OCI-LY7 (cell line): ENCODE measurements at regions not wholly inside any gene's neighbourhood (a gene's known extent, or its start where the extent isn't known, plus 50 kb on each side); places are given as distances from the start of the nearest gene placed in this dataset.
"Not testable (repeated sequence)": the region's sequence is repeated elsewhere in the genome, so short reads cannot be mapped to it uniquely, and the experiment has no call there.

Source experiments
- BruUV-seq: library from RNA; stranded (reverse); fragments of 400-500 nt; replicated peaks from 2 replicates; lab custom pipeline; 2021; lab: Mats Ljungman, UMichigan
- CTCF ChIA-PET: fragments of 300-600 bp; sonication (Branson Sonifier 250); formaldehyde crosslinking; loops from one replicate; lab custom pipeline; 2022; ENCODE audit warnings: antibody characterized with exemption; ENCODE audit not compliant: unreplicated experiment; lab: Charles Lee
- POLR2A ChIA-PET: fragments of 300-600 bp; sonication (Branson Sonifier 250); formaldehyde crosslinking; loops from one replicate; lab custom pipeline; 2022; ENCODE audit warnings: antibody characterized with exemption; lab: Charles Lee
- DNase-seq: peaks from one replicate; pipeline ENCODE4 v3.0.0-alpha.2; 2015; ENCODE audit warnings: low spot score
- H2AFZ ChIP-seq: fragments of 200-600 bp; sonication (generic), shearing (Covaris generic); 2 replicates; pipeline ENCODE4 v1.6.1; 2014; ENCODE audit warnings: mild to moderate bottlenecking, antibody characterized with exemption, low read length, moderate library complexity
- H3K27ac ChIP-seq: fragments of 200-600 bp; sonication (generic); 2 replicates; pipeline ENCODE4 v1.5.1; 2014; ENCODE audit warnings: mixed run types, low read depth, mild to moderate bottlenecking, moderate library complexity, low read length, inconsistent platforms; ENCODE audit not compliant: poor library complexity, severe bottlenecking
- H3K36me3 ChIP-seq: fragments of 200-600 bp; sonication (generic); 2 replicates; pipeline ENCODE4 v1.6.1; 2014; ENCODE audit warnings: mild to moderate bottlenecking, antibody characterized with exemption, low read length, moderate library complexity, mixed read lengths; ENCODE audit not compliant: insufficient read depth
- H3K4me1 ChIP-seq: fragments of 200-600 bp; sonication (generic); 2 replicates; pipeline ENCODE4 v1.5.1; 2014; ENCODE audit warnings: mild to moderate bottlenecking, low read length; ENCODE audit not compliant: insufficient read depth, poor library complexity, severe bottlenecking
- H3K4me2 ChIP-seq: fragments of 200-600 bp; sonication (generic); 2 replicates; pipeline ENCODE4 v1.6.1; 2014; ENCODE audit warnings: mild to moderate bottlenecking, low read length
- H3K4me3 ChIP-seq: fragments of 200-600 bp; sonication (generic); 2 replicates; pipeline ENCODE4 v1.5.1; 2014; ENCODE audit warnings: mild to moderate bottlenecking, low read depth, low read length; ENCODE audit not compliant: poor library complexity, severe bottlenecking
- H3K79me2 ChIP-seq: fragments of 200-600 bp; sonication (generic); 2 replicates; pipeline ENCODE4 v1.6.1; 2016; ENCODE audit warnings: low read depth, mild to moderate bottlenecking, low read length, moderate library complexity, mixed read lengths; ENCODE audit not compliant: insufficient read depth
- H3K9me2 ChIP-seq: fragments of 200-600 bp; sonication (generic); 2 replicates; pipeline ENCODE4 v1.6.1; 2016; ENCODE audit warnings: mild to moderate bottlenecking, low read length, mixed read lengths; ENCODE audit not compliant: insufficient read depth
- H3K9me3 ChIP-seq: fragments of 200-600 bp; sonication (generic); 2 replicates; pipeline ENCODE4 v1.6.1; 2014; ENCODE audit warnings: mild to moderate bottlenecking, mixed run types, low read length, mixed read lengths
- H4K20me1 ChIP-seq: fragments of 200-600 bp; sonication (generic); 2 replicates; pipeline ENCODE4 v1.6.1; 2014; ENCODE audit warnings: mild to moderate bottlenecking, antibody characterized with exemption, low read length, moderate library complexity, mixed read lengths; ENCODE audit not compliant: insufficient read depth
- EZH2phosphoT487 ChIP-seq: fragments of 200-600 bp; sonication (generic); IDR thresholded peaks from 2 replicates; pipeline ENCODE4 v1.6.1; 2018; ENCODE audit warnings: low read depth, borderline replicate concordance, mild to moderate bottlenecking, mixed run types, antibody characterized with exemption, low read length, moderate library complexity, mixed read lengths
- intact Hi-C: fragments of 100-400 bp; cut with micrococcal nuclease; formaldehyde crosslinking; loops from one replicate; pipeline ENCODE4 v1.10.0; 2022; ENCODE audit not compliant: unreplicated experiment
- TF ChIP-seq, protein P1 (sequence below): fragments of 200-600 bp; sonication (generic); conservative IDR thresholded peaks from 2 replicates; pipeline ENCODE4 v1.5.1; 2014; ENCODE audit warnings: mild to moderate bottlenecking, antibody characterized with exemption, low read length, moderate library complexity, mixed read lengths

DNA sequence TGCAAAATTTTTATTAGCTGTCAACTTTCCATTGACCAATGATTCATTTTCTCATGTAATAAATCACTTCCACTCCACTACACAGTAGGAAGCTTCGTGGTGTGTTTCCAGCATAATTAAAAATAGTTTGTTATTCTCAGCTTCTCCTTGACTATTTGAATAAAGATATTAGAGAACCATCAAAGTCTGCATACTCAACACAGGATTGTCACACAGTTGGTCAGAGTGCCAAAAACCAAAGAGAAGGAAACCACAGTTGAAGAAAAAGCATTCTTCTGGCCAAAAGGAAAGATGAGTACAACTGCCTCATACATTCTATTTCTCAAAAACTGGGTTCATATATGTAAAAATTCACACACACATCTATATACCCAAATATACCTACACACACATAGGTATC, 455.1 kb upstream of the HSF2 start:
- H3K9me2 ChIP-seq = no peaks in the 10 kb centered on the region
- TF ChIP-seq EZH2phosphoT487 = no peak
- TF ChIP-seq, protein P1, sequence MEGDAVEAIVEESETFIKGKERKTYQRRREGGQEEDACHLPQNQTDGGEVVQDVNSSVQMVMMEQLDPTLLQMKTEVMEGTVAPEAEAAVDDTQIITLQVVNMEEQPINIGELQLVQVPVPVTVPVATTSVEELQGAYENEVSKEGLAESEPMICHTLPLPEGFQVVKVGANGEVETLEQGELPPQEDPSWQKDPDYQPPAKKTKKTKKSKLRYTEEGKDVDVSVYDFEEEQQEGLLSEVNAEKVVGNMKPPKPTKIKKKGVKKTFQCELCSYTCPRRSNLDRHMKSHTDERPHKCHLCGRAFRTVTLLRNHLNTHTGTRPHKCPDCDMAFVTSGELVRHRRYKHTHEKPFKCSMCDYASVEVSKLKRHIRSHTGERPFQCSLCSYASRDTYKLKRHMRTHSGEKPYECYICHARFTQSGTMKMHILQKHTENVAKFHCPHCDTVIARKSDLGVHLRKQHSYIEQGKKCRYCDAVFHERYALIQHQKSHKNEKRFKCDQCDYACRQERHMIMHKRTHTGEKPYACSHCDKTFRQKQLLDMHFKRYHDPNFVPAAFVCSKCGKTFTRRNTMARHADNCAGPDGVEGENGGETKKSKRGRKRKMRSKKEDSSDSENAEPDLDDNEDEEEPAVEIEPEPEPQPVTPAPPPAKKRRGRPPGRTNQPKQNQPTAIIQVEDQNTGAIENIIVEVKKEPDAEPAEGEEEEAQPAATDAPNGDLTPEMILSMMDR = no peak
- H2AFZ ChIP-seq = no peak overlapping the region
- H3K27ac ChIP-seq = no peak overlapping the region
- BruUV-seq = no TSS peak
- no peaks in the 10 kb centered on the region for H3K36me3 ChIP-seq
- no peak for DNase-seq
- ChIA-PET POLR2A (interaction anchor here (0.5 kb wide), 1 partner anchor 1139 kb away, joined by 3 read pairs; no protein-coding TSS in a partner anchor), CTCF (no interaction called here)
- no peak overlapping the region for H3K4me3 ChIP-seq
- H3K4me1 ChIP-seq = no peaks in the 10 kb centered on the region
- no peaks in the 10 kb centered on the region for H3K9me3 ChIP-seq
- H3K79me2 ChIP-seq = no peaks in the 10 kb centered on the region
- H4K20me1 ChIP-seq = no peaks in the 10 kb centered on the region
- no peak overlapping the region for H3K4me2 ChIP-seq
- intact Hi-C loops = no loop called here

GRCh38 chr6:121951123-121951522, 448.3 kb upstream of the HSF2 start:
- CTCF ChIA-PET = no interaction called here

DNA sequence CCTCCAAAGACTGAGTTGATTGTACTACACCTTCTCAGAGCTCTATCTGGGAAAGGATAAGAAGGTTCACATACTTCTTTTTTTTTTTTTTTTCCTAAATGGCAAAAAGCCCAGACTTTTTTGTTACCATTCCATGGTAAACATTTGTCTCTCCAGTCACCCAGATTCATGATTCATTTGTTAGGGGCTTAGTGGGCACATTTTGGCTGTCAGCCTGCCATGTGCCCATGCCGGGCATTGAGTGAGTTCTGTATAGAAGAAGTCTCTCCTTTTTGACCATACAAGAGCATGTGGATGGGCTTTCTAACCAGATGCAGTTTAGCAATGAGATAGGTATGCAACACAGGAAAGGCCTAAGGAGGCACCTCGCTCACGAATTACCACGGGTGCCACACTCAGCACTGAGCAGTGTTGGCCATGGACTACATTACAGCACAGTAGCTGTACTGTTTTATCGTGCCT, 447.5 kb upstream of the HSF2 start:
- intact Hi-C loops = no loop called here
- Histone ChIP-seq H3K4me1 (no peaks in the 10 kb centered on the region), H3K36me3 (no peaks in the 10 kb centered on the region), H3K9me2 (no peaks in the 10 kb centered on the region), H3K4me2 (no peak overlapping the region), H2AFZ (no peak overlapping the region), H4K20me1 (no peaks in the 10 kb centered on the region), H3K27ac (no peak overlapping the region), H3K9me3 (no peaks in the 10 kb centered on the region), H3K79me2 (no peaks in the 10 kb centered on the region), H3K4me3 (no peak overlapping the region)
- DNase-seq = no peak
- no TSS peak for BruUV-seq
- POLR2A ChIA-PET = no interaction called here
- CTCF ChIA-PET = no interaction called here
- TF ChIP-seq EZH2phosphoT487 = no peak
- TF ChIP-seq, protein P1 = no peak

More at GRCh38 chr6:121951123-121951522, 448.3 kb upstream of the HSF2 start:
- no TSS peak for BruUV-seq
- no peaks in the 10 kb centered on the region for H3K79me2 ChIP-seq
- H3K27ac ChIP-seq = no peak overlapping the region
- no peaks in the 10 kb centered on the region for H3K9me2 ChIP-seq
- no peaks in the 10 kb centered on the region for H4K20me1 ChIP-seq
- intact Hi-C loops = no loop called here
- DNase-seq = no peak
- H3K9me3 ChIP-seq = no peaks in the 10 kb centered on the region
- TF ChIP-seq, protein P1 = no peak
- no peak for TF ChIP-seq EZH2phosphoT487
- no peak overlapping the region for H3K4me3 ChIP-seq
- POLR2A ChIA-PET = interaction anchor here (0.6 to 1.1 kb wide), 3 partner anchors 13 to 284 kb away, joined by 3 read pairs; no protein-coding TSS in a partner anchor
- H3K4me1 ChIP-seq = no peaks in the 10 kb centered on the region
- H3K4me2 ChIP-seq = no peak overlapping the region
- no peaks in the 10 kb centered on the region for H3K36me3 ChIP-seq
- H2AFZ ChIP-seq = no peak overlapping the region

DNA sequence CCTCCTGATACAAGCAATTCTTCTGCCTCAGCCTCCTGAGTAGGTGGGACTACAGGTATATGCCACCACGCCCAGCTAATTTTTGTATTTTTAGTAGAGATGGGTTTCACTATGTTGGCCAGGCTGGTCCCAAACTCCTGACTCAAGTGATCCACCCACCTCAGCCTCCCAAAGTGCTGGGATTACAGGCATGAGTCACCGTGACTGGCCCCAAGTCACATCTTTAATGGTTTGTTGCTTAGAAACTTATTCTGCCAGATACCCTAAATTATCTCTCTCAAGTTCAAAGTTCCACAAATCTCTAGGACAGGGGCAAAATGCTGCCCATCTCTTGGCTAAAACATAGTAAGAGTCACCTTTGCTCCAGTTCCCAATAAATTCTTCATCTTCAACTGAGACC, 444.1 kb upstream of the HSF2 start:
- BruUV-seq, H3K4me1 ChIP-seq, H3K4me2 ChIP-seq, CTCF ChIA-PET, H3K4me3 ChIP-seq, H2AFZ ChIP-seq, intact Hi-C loops, H3K79me2 ChIP-seq, DNase-seq, H3K9me3 ChIP-seq, H3K36me3 ChIP-seq, H4K20me1 ChIP-seq, H3K9me2 ChIP-seq, H3K27ac ChIP-seq: not testable (repeated sequence)
- POLR2A ChIA-PET = interaction anchor here (0.6 kb wide), 1 partner anchor 722 kb away, joined by 3 read pairs; no protein-coding TSS in a partner anchor
